Transverse colon (tissue), 4 donors: ENCODE measurements at regions not wholly inside any gene's neighbourhood (a gene's known extent, or its start where the extent isn't known, plus 50 kb on each side); places are given as distances from the start of the nearest gene placed in this dataset.

ENCODE experiments used
- DNase-seq: peaks from one replicate; pipeline ENCODE4 v3.0.0-alpha.2; 2019
- H3K27ac ChIP-seq, 4 donors: fragments of 200-600 bp; sonication (generic); 2 replicates each; pipeline ENCODE4 v1.5.1; 2016 to 2018; ENCODE audit warnings: inconsistent platforms in 4 of 4
- H3K27me3 ChIP-seq: fragments of 200-600 bp; sonication (generic); 2 replicates; pipeline ENCODE4 v1.5.1; 2017; ENCODE audit warnings: inconsistent platforms
- H3K36me3 ChIP-seq, 4 donors: fragments of 200-600 bp; sonication (generic); 2 replicates each; pipeline ENCODE4 v1.5.1; 2017 to 2019; ENCODE audit warnings: inconsistent platforms in 4 of 4
- H3K4me1 ChIP-seq, 4 donors: fragments of 200-600 bp; sonication (generic); 2 replicates each; pipeline ENCODE4 v1.5.1; 2017 to 2020; ENCODE audit warnings: inconsistent platforms in 4 of 4
- H3K4me3 ChIP-seq, 4 donors: fragments of 200-600 bp; sonication (generic); 1 replicate in 1 of 4; 2 replicates in 3 of 4; pipeline versions ENCODE4 v1.5.1 to v1.6.1; 2017 to 2019; ENCODE audit warnings: inconsistent platforms in 4 of 4
- H3K9me3 ChIP-seq, 2 donors: fragments of 200-600 bp; sonication (generic); 2 replicates each; pipeline ENCODE4 v1.5.1; 2017 to 2019; ENCODE audit warnings: inconsistent platforms in 2 of 2
- EP300 ChIP-seq: sonication (generic); formaldehyde crosslinking; IDR thresholded peaks from one replicate; pipeline ENCODE4 v1.6.1; 2017; ENCODE audit warnings: antibody characterized with exemption, low read depth
- POLR2A ChIP-seq: fragments of 450-650 bp; IDR thresholded peaks from one replicate; pipeline ENCODE4 v1.6.1; 2016; ENCODE audit warnings: antibody characterized with exemption, mild to moderate bottlenecking, moderate library complexity
- POLR2AphosphoS5 ChIP-seq, 3 donors: sonication (generic); formaldehyde crosslinking; IDR thresholded peaks; one replicate each; pipeline ENCODE4 v1.6.1; 2016; ENCODE audit warnings: antibody characterized with exemption in 3 of 3
- WGBS, 2 donors: methylation state at CpG; one replicate each; pipeline ENCODE4 v1.1.5; 2018; ENCODE audit warnings: low coverage in 1 of 2; 5-methylcytosine and 5-hydroxymethylcytosine counted together
- in situ Hi-C, 4 donors: fragments of 200-750 bp; cut with MboI; loops; one replicate each; pipeline versions ENCODE4 v1.15.0 to v1.15.1; 2017; ENCODE audit warnings: low sequenced_read_pairs in 3 of 4, low pct_ligation_motif_present in 1 of 4, low pct_unique_long_range_greater_than_20kb in 1 of 4
- intact Hi-C: fragments of 100-400 bp; cut with DNase I; formaldehyde crosslinking; loops from one replicate; pipeline ENCODE4 v1.15.1; 2023; ENCODE audit warnings: low total_unique reads
- TF ChIP-seq, protein P1 (sequence below), 5 experiments: fragments of 200-600 bp in 3 of 5; fragments of 450-650 bp in 2 of 5; sonication (generic) in 3 of 5; IDR thresholded peaks; 1 replicate in 2 of 5; 2 replicates in 3 of 5; pipeline ENCODE4 v1.5.1; 2016 to 2017; ENCODE audit warnings: antibody characterized with exemption in 5 of 5, inconsistent platforms in 3 of 5, mild to moderate bottlenecking in 2 of 5, moderate library complexity in 1 of 5

DNA sequence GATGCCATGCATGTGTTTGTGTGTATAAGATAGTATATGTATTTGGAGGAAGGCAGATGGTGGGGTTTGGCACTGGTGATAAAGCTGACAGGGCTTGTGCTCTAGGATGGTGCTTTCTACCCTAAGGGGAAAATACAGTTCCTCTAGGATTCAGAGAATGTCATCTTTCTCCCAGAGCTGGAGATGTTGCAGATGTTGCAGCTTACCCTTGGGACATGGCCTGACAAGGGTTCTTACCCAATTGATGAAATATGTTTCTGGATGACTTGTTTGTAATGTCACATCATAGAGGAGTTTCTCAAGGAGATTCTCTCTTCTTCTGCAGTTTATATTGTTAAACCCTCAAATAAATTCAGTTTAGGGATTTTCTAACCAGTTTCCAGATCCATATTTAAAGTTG, 52.5 kb upstream of the PITX2 start:
- TF ChIP-seq, protein P1, sequence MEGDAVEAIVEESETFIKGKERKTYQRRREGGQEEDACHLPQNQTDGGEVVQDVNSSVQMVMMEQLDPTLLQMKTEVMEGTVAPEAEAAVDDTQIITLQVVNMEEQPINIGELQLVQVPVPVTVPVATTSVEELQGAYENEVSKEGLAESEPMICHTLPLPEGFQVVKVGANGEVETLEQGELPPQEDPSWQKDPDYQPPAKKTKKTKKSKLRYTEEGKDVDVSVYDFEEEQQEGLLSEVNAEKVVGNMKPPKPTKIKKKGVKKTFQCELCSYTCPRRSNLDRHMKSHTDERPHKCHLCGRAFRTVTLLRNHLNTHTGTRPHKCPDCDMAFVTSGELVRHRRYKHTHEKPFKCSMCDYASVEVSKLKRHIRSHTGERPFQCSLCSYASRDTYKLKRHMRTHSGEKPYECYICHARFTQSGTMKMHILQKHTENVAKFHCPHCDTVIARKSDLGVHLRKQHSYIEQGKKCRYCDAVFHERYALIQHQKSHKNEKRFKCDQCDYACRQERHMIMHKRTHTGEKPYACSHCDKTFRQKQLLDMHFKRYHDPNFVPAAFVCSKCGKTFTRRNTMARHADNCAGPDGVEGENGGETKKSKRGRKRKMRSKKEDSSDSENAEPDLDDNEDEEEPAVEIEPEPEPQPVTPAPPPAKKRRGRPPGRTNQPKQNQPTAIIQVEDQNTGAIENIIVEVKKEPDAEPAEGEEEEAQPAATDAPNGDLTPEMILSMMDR (IDR thresholded peaks at IDR 0.05) = no peak
- TF ChIP-seq EP300 (no peak), POLR2AphosphoS5 (IDR thresholded peaks at IDR 0.05) (no peak), POLR2A (no peak)
- Histone ChIP-seq H3K4me3 (no peak overlapping the region), H3K36me3 (no peaks in the 10 kb centered on the region), H3K27ac (no peak overlapping the region), H3K9me3 (no peaks in the 10 kb centered on the region), H3K27me3 (no peaks in the 10 kb centered on the region), H3K4me1 (no peaks in the 10 kb centered on the region)
- intact Hi-C loops (no loop called here), in situ Hi-C loops (no loop called here)
- no peak for DNase-seq

DNA sequence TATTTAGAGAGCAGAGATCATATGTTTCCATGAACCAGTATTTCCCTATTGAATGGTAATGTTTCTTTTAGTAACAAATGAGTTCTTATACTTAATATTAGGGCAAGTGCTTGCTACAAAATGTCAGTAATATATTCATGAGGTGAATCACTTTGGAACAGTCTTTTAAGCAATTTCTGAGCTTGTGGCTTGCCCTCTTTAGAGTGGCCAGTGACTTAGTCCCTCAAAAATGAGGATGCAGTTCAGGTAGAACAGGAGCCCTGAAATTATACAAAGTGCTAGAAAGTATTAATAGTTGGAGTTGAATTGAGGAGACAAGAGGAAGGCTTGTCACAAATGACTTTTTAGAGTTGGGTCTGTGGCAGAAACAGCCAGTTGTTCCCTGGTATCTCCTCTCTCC, 53.4 kb upstream of the PITX2 start:
- no peak for TF ChIP-seq EP300
- TF ChIP-seq, protein P1 (IDR thresholded peaks at IDR 0.05) = no peak
- no peak for TF ChIP-seq POLR2AphosphoS5 (IDR thresholded peaks at IDR 0.05)
- TF ChIP-seq POLR2A = no peak
- H3K27me3 ChIP-seq = no peaks in the 10 kb centered on the region
- intact Hi-C loops = no loop called here

DNA sequence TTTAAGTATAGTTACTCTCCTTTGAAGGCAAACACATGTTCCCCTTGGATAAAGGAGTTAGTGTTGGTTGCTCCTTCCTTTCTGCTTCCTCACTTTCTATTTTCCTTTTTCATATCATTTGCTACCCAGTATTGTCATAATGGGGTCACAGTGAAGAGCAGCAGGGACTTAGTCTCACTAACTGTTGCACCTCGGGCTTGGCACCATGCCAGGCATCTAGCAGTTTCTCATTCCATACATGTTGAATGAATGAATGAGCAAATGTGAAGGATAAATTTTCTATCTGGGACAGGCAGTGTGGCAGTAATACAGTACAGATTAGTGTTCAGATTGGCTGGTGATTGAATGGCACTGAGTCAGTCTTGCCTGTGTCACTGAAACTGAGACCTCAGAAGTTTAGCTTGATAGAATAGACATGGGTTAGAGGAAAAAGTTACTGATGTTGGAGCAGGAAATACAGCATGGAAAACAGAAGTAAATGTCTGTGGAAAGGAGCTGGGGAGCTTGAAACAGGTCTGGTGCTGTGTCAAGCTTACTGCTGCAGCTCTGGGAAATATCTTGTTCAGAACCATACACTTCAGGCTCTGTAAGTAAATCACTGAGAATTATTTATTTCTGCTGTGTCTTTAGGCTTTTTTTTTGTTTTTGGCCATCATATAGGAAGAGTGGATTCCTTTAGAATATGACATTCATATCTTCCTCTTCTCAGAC, 55.8 kb upstream of the PITX2 start:
- no peaks in the 10 kb centered on the region for H3K27me3 ChIP-seq
- no peaks in the 10 kb centered on the region for H3K4me1 ChIP-seq
- H3K27ac ChIP-seq = no peak overlapping the region
- TF ChIP-seq, protein P1 (IDR thresholded peaks at IDR 0.05) = no peak
- TF ChIP-seq EP300 (no peak), POLR2A (no peak), POLR2AphosphoS5 (IDR thresholded peaks at IDR 0.05) (no peak)
- no peak overlapping the region for H3K4me3 ChIP-seq
- DNase-seq = no peak
- in situ Hi-C loops (no loop called here), intact Hi-C loops (no loop called here)
- no peaks in the 10 kb centered on the region for H3K9me3 ChIP-seq
- WGBS, 2 donors = 21% methylated on average over 1 of the region's 1 CpG; no CpG with 5 or more reads in 1 of the 2 donors
- no peaks in the 10 kb centered on the region for H3K36me3 ChIP-seq

More for the DNA sequence above, 53.4 kb upstream of the PITX2 start:
- in situ Hi-C loops = no loop called here
- H3K4me3 ChIP-seq = no peak overlapping the region
- H3K36me3 ChIP-seq = no peaks in the 10 kb centered on the region
- DNase-seq = no peak
- H3K27ac ChIP-seq = no peak overlapping the region
- H3K4me1 ChIP-seq = no peaks in the 10 kb centered on the region
- H3K9me3 ChIP-seq = no peaks in the 10 kb centered on the region

DNA sequence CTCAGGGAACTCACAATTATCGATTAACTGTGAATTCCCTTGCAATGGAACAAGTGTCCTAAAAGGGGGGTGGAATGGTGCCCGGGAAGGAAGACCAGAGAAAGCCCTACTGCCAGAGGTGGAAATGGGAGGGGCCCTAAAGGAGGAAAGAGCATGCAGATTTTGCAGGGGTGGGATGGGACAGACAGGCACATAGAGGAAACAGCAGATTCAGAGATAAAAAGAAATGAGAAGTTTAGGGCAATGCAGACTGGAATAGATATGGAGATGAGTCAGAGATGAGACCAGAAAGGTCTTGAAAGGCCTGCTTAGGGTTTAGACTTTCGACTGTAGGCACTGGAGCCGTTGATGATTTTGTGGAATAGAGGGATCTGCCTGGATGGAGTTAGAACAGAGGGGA, 57.4 kb upstream of the PITX2 start:
- WGBS, 2 donors = 78% methylated on average over 4 of the region's 4 CpGs
- intact Hi-C loops (no loop called here), in situ Hi-C loops (no loop called here)
- Histone ChIP-seq H3K27me3 (no peaks in the 10 kb centered on the region), H3K9me3 (no peaks in the 10 kb centered on the region), H3K27ac (no peak overlapping the region), H3K36me3 (no peaks in the 10 kb centered on the region), H3K4me1 (no peaks in the 10 kb centered on the region), H3K4me3 (no peak overlapping the region)
- TF ChIP-seq EP300 = no peak
- no peak for TF ChIP-seq POLR2AphosphoS5 (IDR thresholded peaks at IDR 0.05)
- TF ChIP-seq POLR2A = no peak
- TF ChIP-seq, protein P1 (IDR thresholded peaks at IDR 0.05) = no peak
- no peak for DNase-seq
